Peyer's patch (tissue), 4 donors: ENCODE measurements at regions not wholly inside any gene's neighbourhood (a gene's known extent, or its start where the extent isn't known, plus 50 kb on each side); places are given as distances from the start of the nearest gene placed in this dataset.

Experiments used
- DNase-seq, 3 donors: peaks; one replicate each; pipeline ENCODE4 v3.0.0-alpha.2; 2017 to 2019
- H3K27ac ChIP-seq, 4 donors: fragments of 200-600 bp; sonication (generic); one replicate each; pipeline ENCODE4 v1.5.1; 2016 to 2019
- H3K27me3 ChIP-seq, 2 donors: fragments of 200-600 bp; sonication (generic); one replicate each; pipeline ENCODE4 v1.5.1; 2019
- H3K36me3 ChIP-seq, 3 donors: fragments of 200-600 bp; sonication (generic); one replicate each; pipeline ENCODE4 v1.5.1; 2016 to 2019
- H3K4me1 ChIP-seq, 4 donors: fragments of 200-600 bp; sonication (generic); one replicate each; pipeline ENCODE4 v1.5.1; 2016 to 2019
- H3K4me3 ChIP-seq, 4 donors: fragments of 200-600 bp; sonication (generic); 1 replicate in 3 of 4; 2 replicates in 1 of 4; pipeline ENCODE4 v1.5.1; 2016 to 2019; ENCODE audit warnings: mild to moderate bottlenecking in 1 of 4
- H3K9me3 ChIP-seq, 4 donors: fragments of 200-600 bp; sonication (generic); one replicate each; pipeline ENCODE4 v1.5.1; 2016 to 2019; ENCODE audit warnings: mild to moderate bottlenecking in 1 of 4
- CTCF ChIP-seq, 6 experiments: fragments of 450-650 bp in 4 of 6; fragments of 200-600 bp in 2 of 6; sonication (generic) in 1 of 6; IDR thresholded peaks; one replicate each; pipeline ENCODE4 v1.5.1; 2017 to 2019; ENCODE audit warnings: antibody characterized with exemption in 6 of 6, mild to moderate bottlenecking in 3 of 6, moderate library complexity in 1 of 6
- POLR2A ChIP-seq, 2 donors: fragments of 450-650 bp; IDR thresholded peaks; one replicate each; pipeline ENCODE4 v1.5.1; 2017; ENCODE audit warnings: antibody characterized with exemption in 2 of 2, mild to moderate bottlenecking in 2 of 2, moderate library complexity in 2 of 2

GRCh38 chr20:48321271-48321670, 506.5 kb downstream of the PREX1 start:
- Histone ChIP-seq H3K36me3 (no peaks in the 10 kb centered on the region), H3K27me3 (no peaks in the 10 kb centered on the region), H3K4me3 (no peak overlapping the region), H3K4me1 (no peaks in the 10 kb centered on the region), H3K9me3 (no peaks in the 10 kb centered on the region), H3K27ac (no peak overlapping the region)
- TF ChIP-seq POLR2A (IDR thresholded peaks at IDR 0.05) (no peak), CTCF (IDR thresholded peaks at IDR 0.05) (no peak)
- DNase-seq, result no peak

- Histone ChIP-seq H3K4me1 (no peaks in the 10 kb centered on the region), H3K36me3 (no peaks in the 10 kb centered on the region), H3K4me3 (no peak overlapping the region), H3K27ac (no peak overlapping the region), H3K9me3 (no peaks in the 10 kb centered on the region), H3K27me3 (no peaks in the 10 kb centered on the region)
- no peak for DNase-seq
- TF ChIP-seq CTCF (IDR thresholded peaks at IDR 0.05) (no peak), POLR2A (IDR thresholded peaks at IDR 0.05) (no peak)
These were observed 507.7 kb downstream of the PREX1 start for GRCh38 chr20:48319943-48320584.

GRCh38 chr20:48317578-48317977, 510.2 kb downstream of the PREX1 start:
- TF ChIP-seq CTCF (IDR thresholded peaks at IDR 0.05), result no peak
- TF ChIP-seq POLR2A (IDR thresholded peaks at IDR 0.05), result no peak
- Histone ChIP-seq H3K27me3 (no peaks in the 10 kb centered on the region), H3K9me3 (no peaks in the 10 kb centered on the region), H3K4me1 (no peaks in the 10 kb centered on the region), H3K27ac (no peak overlapping the region), H3K36me3 (no peaks in the 10 kb centered on the region), H3K4me3 (no peak overlapping the region)
- no peak for DNase-seq

- Histone ChIP-seq H3K27ac (no peak overlapping the region), H3K4me3 (no peak overlapping the region), H3K27me3 (no peaks in the 10 kb centered on the region), H3K9me3 (no peaks in the 10 kb centered on the region), H3K36me3 (no peaks in the 10 kb centered on the region), H3K4me1 (no peaks in the 10 kb centered on the region)
- TF ChIP-seq POLR2A (IDR thresholded peaks at IDR 0.05) (no peak), CTCF (IDR thresholded peaks at IDR 0.05) (no peak)
- DNase-seq, result no peak
These were observed 512.7 kb downstream of the PREX1 start for GRCh38 chr20:48314925-48315592.

- Histone ChIP-seq H3K4me3 (no peak overlapping the region), H3K27ac (no peak overlapping the region), H3K36me3 (no peaks in the 10 kb centered on the region), H3K9me3 (no peaks in the 10 kb centered on the region), H3K27me3 (no peaks in the 10 kb centered on the region), H3K4me1 (no peaks in the 10 kb centered on the region)
- TF ChIP-seq POLR2A (IDR thresholded peaks at IDR 0.05) (no peak), CTCF (IDR thresholded peaks at IDR 0.05) (no peak)
- DNase-seq, result no peak
These were observed 514.5 kb downstream of the PREX1 start for GRCh38 chr20:48313324-48313723.
